Nephron progenitor cell (in vitro differentiated cells): ENCODE measurements at regions not wholly inside any gene's neighbourhood (a gene's known extent, or its start where the extent isn't known, plus 50 kb on each side); places are given as distances from the start of the nearest gene placed in this dataset.

ENCODE experiments used
- DNase-seq: peaks from one replicate; pipeline ENCODE4 v3.0.0; 2021
- H3K27ac Mint-ChIP-seq: 2 replicates; pipeline ENCODE4 v1.8.0; 2021; ENCODE audit warnings: mild to moderate bottlenecking, moderate library complexity, mixed read lengths
- H3K27me3 Mint-ChIP-seq: 2 replicates; pipeline ENCODE4 v1.8.0; 2021; ENCODE audit warnings: mild to moderate bottlenecking, low read depth, mixed read lengths; ENCODE audit not compliant: poor library complexity
- H3K36me3 Mint-ChIP-seq: 2 replicates; pipeline ENCODE4 v1.8.0; 2021; ENCODE audit warnings: low read depth, mixed read lengths
- H3K4me1 Mint-ChIP-seq: 2 replicates; pipeline ENCODE4 v1.8.0; 2021; ENCODE audit warnings: mixed read lengths
- H3K4me3 Mint-ChIP-seq: 2 replicates; pipeline ENCODE4 v1.8.0; 2021; ENCODE audit warnings: mild to moderate bottlenecking, moderate library complexity, mixed read lengths
- H3K9me3 Mint-ChIP-seq: 2 replicates; pipeline ENCODE4 v1.8.0; 2021; ENCODE audit warnings: mild to moderate bottlenecking, moderate library complexity, mixed read lengths
- TF ChIP-seq, protein P1 (sequence below): fragments of 200-600 bp; sonication (generic); IDR thresholded peaks from 2 replicates; pipeline ENCODE4 v1.5.0; 2021; ENCODE audit warnings: antibody characterized with exemption

DNA sequence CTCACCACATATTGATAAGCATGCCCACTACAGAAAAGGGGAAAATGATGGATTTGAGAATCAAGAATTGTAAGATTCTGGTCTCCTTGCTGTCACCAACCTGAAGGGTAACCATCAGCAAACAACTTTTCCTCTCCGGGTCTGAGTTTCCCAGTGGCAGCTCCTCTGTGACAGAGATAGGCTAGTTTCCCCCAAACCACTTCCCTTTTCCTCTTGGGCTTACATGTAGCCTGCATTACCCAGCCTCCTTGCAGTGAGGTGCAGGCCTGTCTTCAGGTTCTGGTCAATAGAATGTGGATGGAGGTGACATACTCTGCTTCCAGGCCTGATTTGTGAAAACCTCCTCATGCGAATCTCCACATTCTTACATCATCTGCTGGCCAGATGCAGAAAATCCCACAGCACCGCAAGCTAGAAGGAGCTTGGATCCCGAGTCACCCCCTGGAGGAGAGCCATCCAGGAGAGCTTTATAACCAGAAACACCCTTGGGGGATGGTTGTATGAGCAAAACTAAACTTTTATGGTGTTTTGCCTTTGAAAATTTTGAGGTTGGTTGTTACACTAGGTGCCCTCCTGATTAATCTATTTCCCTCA lies 206.1 kb downstream of the RGS3 start:
- H3K9me3 Mint-ChIP-seq: peaks cover 10% of the 10 kb centered on the region
- H3K27ac Mint-ChIP-seq: no peak overlapping the region
- H3K36me3 Mint-ChIP-seq: no peaks in the 10 kb centered on the region
- H3K4me1 Mint-ChIP-seq: peaks cover 21% of the 10 kb centered on the region
- no peak for DNase-seq
- no peak overlapping the region for H3K4me3 Mint-ChIP-seq
- TF ChIP-seq, protein P1, sequence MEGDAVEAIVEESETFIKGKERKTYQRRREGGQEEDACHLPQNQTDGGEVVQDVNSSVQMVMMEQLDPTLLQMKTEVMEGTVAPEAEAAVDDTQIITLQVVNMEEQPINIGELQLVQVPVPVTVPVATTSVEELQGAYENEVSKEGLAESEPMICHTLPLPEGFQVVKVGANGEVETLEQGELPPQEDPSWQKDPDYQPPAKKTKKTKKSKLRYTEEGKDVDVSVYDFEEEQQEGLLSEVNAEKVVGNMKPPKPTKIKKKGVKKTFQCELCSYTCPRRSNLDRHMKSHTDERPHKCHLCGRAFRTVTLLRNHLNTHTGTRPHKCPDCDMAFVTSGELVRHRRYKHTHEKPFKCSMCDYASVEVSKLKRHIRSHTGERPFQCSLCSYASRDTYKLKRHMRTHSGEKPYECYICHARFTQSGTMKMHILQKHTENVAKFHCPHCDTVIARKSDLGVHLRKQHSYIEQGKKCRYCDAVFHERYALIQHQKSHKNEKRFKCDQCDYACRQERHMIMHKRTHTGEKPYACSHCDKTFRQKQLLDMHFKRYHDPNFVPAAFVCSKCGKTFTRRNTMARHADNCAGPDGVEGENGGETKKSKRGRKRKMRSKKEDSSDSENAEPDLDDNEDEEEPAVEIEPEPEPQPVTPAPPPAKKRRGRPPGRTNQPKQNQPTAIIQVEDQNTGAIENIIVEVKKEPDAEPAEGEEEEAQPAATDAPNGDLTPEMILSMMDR: no peak
- peaks cover 21% of the 10 kb centered on the region for H3K27me3 Mint-ChIP-seq

DNA sequence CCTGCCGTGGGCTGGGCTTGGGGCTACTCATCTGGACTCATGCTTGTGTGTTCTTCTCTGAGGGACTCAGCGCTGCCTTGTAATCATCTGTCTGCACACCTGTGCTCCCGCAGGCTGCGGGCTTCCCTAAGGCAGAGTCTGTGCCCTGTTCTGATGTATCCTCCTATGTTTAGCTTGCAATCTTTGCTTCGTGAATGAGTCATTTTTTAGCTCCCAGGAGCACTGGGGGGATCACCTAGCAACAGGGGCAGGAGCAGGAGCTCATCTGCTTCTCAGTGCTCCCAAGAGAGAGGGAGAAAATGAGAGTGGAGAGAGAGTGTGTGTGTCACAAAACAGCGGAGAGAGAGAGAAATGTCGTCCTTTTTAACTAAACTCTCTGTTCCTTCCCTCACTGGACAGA lies 202.4 kb upstream of the ZNF618 start:
- DNase-seq: no peak
- H3K36me3 Mint-ChIP-seq: no peaks in the 10 kb centered on the region
- TF ChIP-seq, protein P1: no peak
- no peak overlapping the region for H3K27ac Mint-ChIP-seq
- H3K27me3 Mint-ChIP-seq: peaks cover 16% of the 10 kb centered on the region
- H3K9me3 Mint-ChIP-seq: peaks cover 10% of the 10 kb centered on the region
- peaks cover 35% of the 10 kb centered on the region for H3K4me1 Mint-ChIP-seq
- H3K4me3 Mint-ChIP-seq: no peak overlapping the region

DNA sequence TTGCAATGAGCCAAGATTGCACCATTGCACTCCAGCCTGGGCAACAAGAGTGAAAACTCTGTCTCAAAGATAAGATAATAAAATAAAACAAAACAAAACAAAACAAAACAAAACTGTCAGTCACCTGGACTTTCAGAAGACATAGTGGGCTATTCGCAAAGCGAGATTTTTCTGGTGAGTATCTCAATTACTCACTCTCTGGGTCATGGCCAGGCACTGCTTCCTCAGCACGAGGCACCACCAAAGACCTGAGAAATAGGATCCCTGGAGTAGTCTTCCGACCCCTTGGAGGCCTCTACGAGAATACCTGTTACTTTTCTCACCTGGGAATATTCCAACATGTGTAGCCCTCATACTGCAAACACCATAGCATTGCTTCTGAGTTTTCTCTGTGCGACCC lies 201.7 kb upstream of the ZNF618 start:
- peaks cover 10% of the 10 kb centered on the region for H3K9me3 Mint-ChIP-seq
- peaks cover 16% of the 10 kb centered on the region for H3K27me3 Mint-ChIP-seq
- H3K4me1 Mint-ChIP-seq: peaks cover 35% of the 10 kb centered on the region

DNA sequence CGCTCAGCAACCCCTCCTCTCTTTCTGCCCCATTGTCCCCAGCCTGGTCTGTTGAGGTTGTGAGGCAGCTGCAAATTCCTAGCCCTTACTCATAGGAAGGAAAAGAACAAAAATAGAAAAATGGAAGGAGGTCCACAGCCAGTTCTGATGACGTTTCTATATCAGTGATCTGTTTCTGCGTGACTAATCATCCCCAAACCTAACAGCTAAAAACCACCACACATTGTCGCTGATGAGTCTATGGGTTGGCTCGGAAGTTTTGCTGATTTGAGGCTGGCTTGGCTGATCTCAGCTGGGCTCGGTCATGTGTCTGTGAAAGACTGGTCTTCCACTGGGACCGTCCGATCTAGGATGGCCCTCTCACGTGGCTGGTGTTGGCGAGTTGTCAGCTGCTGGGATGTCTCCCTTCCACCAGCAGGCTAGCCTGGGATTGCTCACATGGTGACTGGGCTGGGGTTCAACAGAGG lies 200.6 kb upstream of the ZNF618 start:
- Mint-ChIP-seq H3K9me3 (peaks cover 2% of the 10 kb centered on the region), H3K4me3 (no peak overlapping the region), H3K27ac (no peak overlapping the region), H3K27me3 (peaks cover 14% of the 10 kb centered on the region), H3K36me3 (no peaks in the 10 kb centered on the region), H3K4me1 (peaks cover 44% of the 10 kb centered on the region)
- TF ChIP-seq, protein P1: no peak
- DNase-seq: no peak

More for the DNA sequence above, 201.7 kb upstream of the ZNF618 start:
- TF ChIP-seq, protein P1: no peak
- H3K36me3 Mint-ChIP-seq: no peaks in the 10 kb centered on the region
- H3K27ac Mint-ChIP-seq: no peak overlapping the region
- no peak for DNase-seq
- no peak overlapping the region for H3K4me3 Mint-ChIP-seq

DNA sequence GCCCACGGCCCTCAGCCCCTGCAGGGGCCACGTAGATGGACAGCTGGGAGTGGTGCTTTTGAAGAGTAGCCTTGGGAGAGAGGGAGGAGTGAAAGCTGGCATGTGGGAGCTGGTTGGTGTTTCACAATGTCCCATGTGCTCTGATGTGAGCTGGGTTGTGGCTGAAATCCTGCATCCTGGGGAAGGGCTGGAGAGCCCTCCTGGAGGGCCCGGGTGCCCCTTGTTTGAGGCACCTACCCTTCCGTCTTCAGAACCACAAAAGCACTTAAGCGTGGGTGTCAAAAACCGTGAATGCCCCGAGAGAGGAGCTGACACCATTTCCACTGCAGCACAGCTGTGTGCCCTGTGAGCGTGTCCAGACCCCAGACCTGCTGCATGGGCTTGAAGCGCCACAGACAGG lies 199.1 kb upstream of the ZNF618 start:
- no peak overlapping the region for H3K4me3 Mint-ChIP-seq
- H3K27ac Mint-ChIP-seq: no peak overlapping the region
- TF ChIP-seq, protein P1: no peak
- no peak for DNase-seq
- peaks cover 12% of the 10 kb centered on the region for H3K27me3 Mint-ChIP-seq
- H3K9me3 Mint-ChIP-seq: no peaks in the 10 kb centered on the region
- peaks cover 44% of the 10 kb centered on the region for H3K4me1 Mint-ChIP-seq
- H3K36me3 Mint-ChIP-seq: no peaks in the 10 kb centered on the region

DNA sequence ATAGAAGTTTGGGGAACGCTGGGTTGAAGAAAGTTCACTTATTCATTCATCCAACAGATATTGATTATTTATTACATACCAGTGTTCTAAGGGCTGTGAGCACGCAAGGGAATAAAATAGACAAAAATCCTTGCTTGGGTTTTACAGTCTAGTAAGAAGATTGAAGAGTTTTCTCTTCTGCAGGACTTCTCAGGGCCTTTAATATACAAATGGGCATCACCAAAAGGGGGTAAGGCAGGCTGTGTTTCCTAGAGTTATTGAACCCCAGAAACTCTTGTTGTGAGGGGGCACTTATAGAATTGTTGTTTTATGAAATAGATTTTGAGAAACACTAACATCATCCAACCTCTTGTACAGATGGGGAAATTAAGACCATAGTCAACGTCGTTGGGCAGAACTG lies 198.5 kb upstream of the ZNF618 start:
- DNase-seq: no peak
- H3K4me1 Mint-ChIP-seq: peaks cover 38% of the 10 kb centered on the region
- no peaks in the 10 kb centered on the region for H3K9me3 Mint-ChIP-seq
- H3K27ac Mint-ChIP-seq: no peak overlapping the region
- TF ChIP-seq, protein P1: no peak
- no peaks in the 10 kb centered on the region for H3K36me3 Mint-ChIP-seq
- H3K27me3 Mint-ChIP-seq: peaks cover 12% of the 10 kb centered on the region
- no peak overlapping the region for H3K4me3 Mint-ChIP-seq
